ENCODE measurements at regions not wholly inside any gene's neighbourhood (a gene's known extent, or its start where the extent isn't known, plus 50 kb on each side); places are given as distances from the start of the nearest gene placed in this dataset.

- no peak for DNase-seq
Observed at GRCh38 chr20:56841346-56841908, 212.3 kb downstream of the TFAP2C start.

GRCh38 chr20:56842056-56842455 is 212.9 kb downstream of the TFAP2C start:
- DNase-seq, result no peak

GRCh38 chr20:56843386-56843785 is 214.3 kb downstream of the TFAP2C start:
- DNase-seq, result no peak

- DNase-seq, result no peak
Observed at GRCh38 chr20:56843817-56844216, 214.7 kb downstream of the TFAP2C start.

- no peak for DNase-seq
Observed at GRCh38 chr20:56845546-56846086, 216.5 kb downstream of the TFAP2C start.

GRCh38 chr20:56848561-56848960 is 219.5 kb downstream of the TFAP2C start:
- DNase-seq, result no peak

GRCh38 chr20:56851552-56851951 is 222.4 kb downstream of the TFAP2C start:
- no peak for DNase-seq

- no peak for DNase-seq
Observed at GRCh38 chr20:56855708-56856107, 226.6 kb downstream of the TFAP2C start.

- no peak for DNase-seq
Observed at GRCh38 chr20:56857950-56858349, 228.8 kb downstream of the TFAP2C start.

- DNase-seq, result no peak
Observed at GRCh38 chr20:56859039-56859800, 230.1 kb downstream of the TFAP2C start.

GRCh38 chr20:56859801-56860261 is 230.7 kb downstream of the TFAP2C start:
- no peak for DNase-seq

- DNase-seq, result no peak
Observed at GRCh38 chr20:56860413-56860812, 231.3 kb downstream of the TFAP2C start.

GRCh38 chr20:56861590-56861989 is 232.5 kb downstream of the TFAP2C start:
- no peak for DNase-seq

- no peak for DNase-seq
Observed at GRCh38 chr20:56865055-56865454, 235.9 kb downstream of the TFAP2C start.

- DNase-seq, result no peak
Observed at GRCh38 chr20:56867128-56867527, 238.0 kb downstream of the TFAP2C start.

- DNase-seq, result no peak
Observed at GRCh38 chr20:56868746-56869145, 239.6 kb downstream of the TFAP2C start.

- DNase-seq, result no peak
Observed at GRCh38 chr20:56870271-56870670, 241.2 kb downstream of the TFAP2C start.

- DNase-seq, result no peak
Observed at GRCh38 chr20:56871691-56872090, 242.6 kb downstream of the TFAP2C start.

- no peak for DNase-seq
Observed at GRCh38 chr20:56872620-56873458, 243.7 kb downstream of the TFAP2C start.

- no peak for DNase-seq
Observed at GRCh38 chr20:56873836-56874235, 244.7 kb downstream of the TFAP2C start.

- DNase-seq, result no peak
Observed at GRCh38 chr20:56875052-56875659, 246.1 kb downstream of the TFAP2C start.

- DNase-seq, result no peak
Observed at GRCh38 chr20:56875803-56876202, 246.7 kb downstream of the TFAP2C start.

GRCh38 chr20:56885521-56885920 is 256.4 kb downstream of the TFAP2C start:
- no peak for DNase-seq
